ENCODE measurements at regions not wholly inside any gene's neighbourhood (a gene's known extent, or its start where the extent isn't known, plus 50 kb on each side); places are given as distances from the start of the nearest gene placed in this dataset.

DNA sequence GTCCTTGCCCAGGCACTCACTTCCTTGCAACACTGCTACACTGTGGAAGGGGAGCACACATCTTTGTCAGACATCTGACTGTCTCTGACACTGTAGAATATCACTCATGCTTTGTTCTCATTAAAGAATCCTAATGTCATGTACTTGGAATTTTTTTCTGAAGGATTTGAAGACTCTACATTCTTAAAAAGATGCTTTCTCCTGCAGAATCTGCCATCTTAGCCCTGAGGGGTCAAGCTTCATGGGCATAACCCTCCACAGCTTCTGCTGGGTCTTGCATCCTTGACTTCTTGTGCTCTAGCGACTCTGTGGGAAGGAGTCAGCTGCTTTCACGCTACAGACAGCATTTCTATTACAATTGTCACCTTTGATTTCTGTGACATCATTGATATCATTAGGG, 417.2 kb downstream of the QKI start (continued):
- TF ChIP-seq FOSL1 (IDR thresholded peaks at IDR 0.05; ENCODE audit: low read depth), result no peak

DNA sequence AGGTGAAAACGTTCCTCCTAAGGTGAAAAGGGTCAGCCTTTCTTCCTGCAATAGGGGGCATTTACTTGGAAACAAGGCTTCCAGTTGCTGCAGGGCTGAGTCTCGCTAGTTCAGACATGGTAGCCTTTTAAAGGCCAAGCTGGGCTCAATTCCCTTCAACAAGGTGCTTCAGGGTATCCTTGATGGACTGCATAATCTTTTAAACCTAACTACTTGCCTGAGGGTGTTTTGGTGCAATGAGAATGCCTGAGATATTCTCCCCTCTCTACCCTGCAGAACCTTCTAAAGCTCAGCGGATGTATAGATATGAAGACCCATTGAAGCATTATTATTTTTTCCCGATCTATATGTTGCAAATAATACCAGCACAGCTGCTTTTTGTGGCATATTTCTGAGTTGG, 416.1 kb downstream of the QKI start:
- H4K20me1 ChIP-seq (ENCODE audit: insufficient read depth), result no peaks in the 10 kb centered on the region
- no peaks in the 10 kb centered on the region for H3K27me3 ChIP-seq (ENCODE audit: insufficient read depth, low read length)
- no peaks in the 10 kb centered on the region for H3K4me1 ChIP-seq (ENCODE audit: control insufficient read depth in 1 of 2, insufficient read depth in 2 of 2, low read length in 2 of 2)
- H3K9ac ChIP-seq (ENCODE audit: low read length), result no peak overlapping the region
- H3K36me3 ChIP-seq (ENCODE audit: control insufficient read depth in 1 of 2, insufficient read depth in 2 of 2, low read length in 2 of 2), result no peaks in the 10 kb centered on the region
- TF ChIP-seq, protein P1, sequence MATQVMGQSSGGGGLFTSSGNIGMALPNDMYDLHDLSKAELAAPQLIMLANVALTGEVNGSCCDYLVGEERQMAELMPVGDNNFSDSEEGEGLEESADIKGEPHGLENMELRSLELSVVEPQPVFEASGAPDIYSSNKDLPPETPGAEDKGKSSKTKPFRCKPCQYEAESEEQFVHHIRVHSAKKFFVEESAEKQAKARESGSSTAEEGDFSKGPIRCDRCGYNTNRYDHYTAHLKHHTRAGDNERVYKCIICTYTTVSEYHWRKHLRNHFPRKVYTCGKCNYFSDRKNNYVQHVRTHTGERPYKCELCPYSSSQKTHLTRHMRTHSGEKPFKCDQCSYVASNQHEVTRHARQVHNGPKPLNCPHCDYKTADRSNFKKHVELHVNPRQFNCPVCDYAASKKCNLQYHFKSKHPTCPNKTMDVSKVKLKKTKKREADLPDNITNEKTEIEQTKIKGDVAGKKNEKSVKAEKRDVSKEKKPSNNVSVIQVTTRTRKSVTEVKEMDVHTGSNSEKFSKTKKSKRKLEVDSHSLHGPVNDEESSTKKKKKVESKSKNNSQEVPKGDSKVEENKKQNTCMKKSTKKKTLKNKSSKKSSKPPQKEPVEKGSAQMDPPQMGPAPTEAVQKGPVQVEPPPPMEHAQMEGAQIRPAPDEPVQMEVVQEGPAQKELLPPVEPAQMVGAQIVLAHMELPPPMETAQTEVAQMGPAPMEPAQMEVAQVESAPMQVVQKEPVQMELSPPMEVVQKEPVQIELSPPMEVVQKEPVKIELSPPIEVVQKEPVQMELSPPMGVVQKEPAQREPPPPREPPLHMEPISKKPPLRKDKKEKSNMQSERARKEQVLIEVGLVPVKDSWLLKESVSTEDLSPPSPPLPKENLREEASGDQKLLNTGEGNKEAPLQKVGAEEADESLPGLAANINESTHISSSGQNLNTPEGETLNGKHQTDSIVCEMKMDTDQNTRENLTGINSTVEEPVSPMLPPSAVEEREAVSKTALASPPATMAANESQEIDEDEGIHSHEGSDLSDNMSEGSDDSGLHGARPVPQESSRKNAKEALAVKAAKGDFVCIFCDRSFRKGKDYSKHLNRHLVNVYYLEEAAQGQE (IDR thresholded peaks at IDR 0.05; ENCODE audit: low read depth), result no peak
- TF ChIP-seq ZNF274 (IDR thresholded peaks at IDR 0.05; ENCODE audit: low read depth, low read length) (no peak), EZH2phosphoT487 (IDR thresholded peaks at IDR 0.05; ENCODE audit: borderline replicate concordance) (no peak), SIN3A (IDR thresholded peaks at IDR 0.05; ENCODE audit: low read depth) (no peak), RAD21 (IDR thresholded peaks at IDR 0.05; ENCODE audit: low read depth) (no peak), POLR2A (IDR thresholded peaks at IDR 0.05; ENCODE audit: borderline replicate concordance, extremely low read depth, insufficient read depth, insufficient read length) (no peak), EZH2 (IDR thresholded peaks at IDR 0.05) (no peak)
- no peak overlapping the region for H3K4me2 ChIP-seq (ENCODE audit: low read length)
- BruUV-seq (replicated peaks), result no TSS peak
- ATAC-seq (no peak), DNase-seq (ENCODE audit: low read depth, low spot score) (no peak)
- H3K9me2 ChIP-seq (ENCODE audit: insufficient read depth), result no peaks in the 10 kb centered on the region
- CTCF ChIA-PET, result no interaction called here
- intact Hi-C loops (cut with micrococcal nuclease), result no loop called here
- RAD21 ChIA-PET (ENCODE audit: low non-redundant PET in 1 of 2, low total read pairs in 2 of 2, uncharacterized antibody in 2 of 2, unreplicated experiment in 2 of 2), result no interaction called here
- H3K79me2 ChIP-seq (ENCODE audit: insufficient read depth, low read length), result no peaks in the 10 kb centered on the region
- H3K9me3 ChIP-seq (ENCODE audit: control insufficient read depth in 1 of 2, insufficient read depth in 1 of 2, low read depth in 1 of 2, low read length in 2 of 2), result no peaks in the 10 kb centered on the region; a peak in 1 of 4 replicates
- POLR2A ChIA-PET, result no interaction called here
- H3K4me3 ChIP-seq (replicated peaks in 1 of 2; ENCODE audit: low read depth in 1 of 2, low read length in 2 of 2), result no peak overlapping the region
- H3K27ac ChIP-seq (ENCODE audit: low read depth, low read length), result no peak overlapping the region
- no peak overlapping the region for H2AFZ ChIP-seq (ENCODE audit: low read depth, low read length, poor library complexity, severe bottlenecking)
